SK-N-SH (cell line): ENCODE measurements at regions not wholly inside any gene's neighbourhood (a gene's known extent, or its start where the extent isn't known, plus 50 kb on each side); places are given as distances from the start of the nearest gene placed in this dataset.

ENCODE experiments used
- CTCF ChIA-PET: fragments of 300-600, 350-600 bp; formaldehyde crosslinking; extraction: SDS; loops from one replicate; lab custom pipeline; 2021; lab: Yijun Ruan, JAX
- POLR2A ChIA-PET: fragments of 350-600 bp; sonication (Branson Sonifier 250); formaldehyde crosslinking; extraction: SDS; loops from one replicate; lab custom pipeline; 2020; ENCODE audit warnings: antibody characterized with exemption, inconsistent platforms; lab: Yijun Ruan, JAX
- DNase-seq: peaks from one replicate; pipeline ENCODE4 v3.0.0; 2012
- H2AFZ ChIP-seq: fragments of 200-600 bp; sonication (generic); 2 replicates; pipeline ENCODE4 v1.8.1; 2016; ENCODE audit warnings: antibody characterized with exemption, mild to moderate bottlenecking, low read depth
- H3F3A ChIP-seq: fragments of 200-600 bp; sonication (generic); replicated peaks from 2 replicates; pipeline ENCODE3; 2016; ENCODE audit warnings: antibody characterized with exemption, mild to moderate bottlenecking; ENCODE audit not compliant: insufficient read depth
- H3K27ac ChIP-seq, 2 experiments: fragments of 200-500 bp in 1 of 2; fragments of 200-600 bp in 1 of 2; sonication (Bioruptor generic) in 1 of 2; sonication (generic), shearing (Covaris generic) in 1 of 2; 2 replicates each; pipeline versions ENCODE4 v1.5.1 to v1.6.1; 2014 to 2016; ENCODE audit warnings: low read depth in 2 of 2, inconsistent platforms in 1 of 2, low read length in 1 of 2, mild to moderate bottlenecking in 1 of 2, mixed read lengths in 1 of 2
- H3K27me3 ChIP-seq: fragments of 200-600 bp; sonication (generic), shearing (Covaris generic); 2 replicates; pipeline ENCODE4 v1.6.1; 2016; ENCODE audit warnings: mixed run types; ENCODE audit not compliant: insufficient read depth
- H3K36me3 ChIP-seq, 2 experiments: fragments of 200-500 bp in 1 of 2; fragments of 200-600 bp in 1 of 2; sonication (Bioruptor generic) in 1 of 2; sonication (generic) in 1 of 2; replicated peaks in 1 of 2; 2 replicates each; pipeline versions ENCODE3 to v1.5.1; 2014 to 2016; ENCODE audit warnings: low read length in 1 of 2, mild to moderate bottlenecking in 1 of 2; ENCODE audit not compliant: insufficient read depth in 2 of 2, control insufficient read depth in 1 of 2
- H3K4me1 ChIP-seq, 2 experiments: fragments of 200-500 bp in 1 of 2; fragments of 200-600 bp in 1 of 2; sonication (Bioruptor generic) in 1 of 2; sonication (generic), shearing (Covaris generic) in 1 of 2; 2 replicates each; pipeline versions ENCODE4 v1.5.1 to v1.6.1; 2014 to 2016; ENCODE audit warnings: low read depth in 1 of 2, low read length in 1 of 2, mixed run types in 1 of 2; ENCODE audit not compliant: insufficient read depth in 2 of 2, control insufficient read depth in 1 of 2
- H3K4me2 ChIP-seq: fragments of 200-600 bp; sonication (generic), shearing (Covaris generic); 2 replicates; pipeline ENCODE4 v1.6.1; 2017; ENCODE audit warnings: mixed run types
- H3K4me3 ChIP-seq, 2 experiments: fragments of 200-500 bp in 1 of 2; fragments of 200-600 bp in 1 of 2; sonication (Bioruptor generic) in 1 of 2; sonication (generic), shearing (Covaris generic) in 1 of 2; 2 replicates each; pipeline versions ENCODE4 v1.5.1 to v1.8.1; 2014 to 2016; ENCODE audit warnings: low read depth in 2 of 2, inconsistent platforms in 1 of 2, low read length in 1 of 2, mild to moderate bottlenecking in 1 of 2, mixed read lengths in 1 of 2, moderate library complexity in 1 of 2
- H3K79me2 ChIP-seq: fragments of 200-600 bp; sonication (generic); 2 replicates; pipeline ENCODE4 v1.8.1; 2017; ENCODE audit warnings: mild to moderate bottlenecking; ENCODE audit not compliant: insufficient read depth
- H3K9ac ChIP-seq: fragments of 200-600 bp; sonication (generic); 2 replicates; pipeline ENCODE4 v1.6.1; 2017; ENCODE audit warnings: mixed run types
- H3K9me2 ChIP-seq: fragments of 200-600 bp; sonication (generic); 2 replicates; pipeline ENCODE4 v1.6.1; 2017; ENCODE audit warnings: mixed run types
- H3K9me3 ChIP-seq: fragments of 200-600 bp; sonication (generic); 2 replicates; pipeline ENCODE4 v1.6.1; 2017; ENCODE audit warnings: mixed run types, mild to moderate bottlenecking, moderate library complexity
- H4K20me1 ChIP-seq: fragments of 200-600 bp; sonication (generic); 2 replicates; pipeline ENCODE4 v1.6.1; 2017; ENCODE audit warnings: mild to moderate bottlenecking, mixed run types; ENCODE audit not compliant: insufficient read depth
- CHD2 ChIP-seq: fragments of 150-350 bp; IDR thresholded peaks from 2 replicates; pipeline ENCODE4 v1.6.1; 2018; ENCODE audit warnings: low read length; ENCODE audit not compliant: partially characterized antibody
- CTCF ChIP-seq: fragments of 200-600 bp; sonication (generic); IDR thresholded peaks from 2 replicates; pipeline ENCODE4 v1.6.1; 2017; ENCODE audit warnings: antibody characterized with exemption, mild to moderate bottlenecking, moderate library complexity
- EP300 ChIP-seq, 2 experiments: IDR thresholded peaks; 2 replicates each; pipeline versions ENCODE4 v1.4.0 to v1.6.1; 2012; ENCODE audit warnings: borderline replicate concordance in 1 of 2, low read depth in 1 of 2, low read length in 1 of 2
- EZH2phosphoT487 ChIP-seq: fragments of 200-600 bp; sonication (generic); IDR thresholded peaks from 2 replicates; pipeline ENCODE4 v1.6.1; 2017; ENCODE audit warnings: low read depth, mixed run types, mild to moderate bottlenecking, antibody characterized with exemption, moderate library complexity, borderline replicate concordance
- GATA2 ChIP-seq: sonication (generic); formaldehyde crosslinking; IDR thresholded peaks from 2 replicates; pipeline ENCODE4 v1.5.0; 2020; ENCODE audit warnings: mild to moderate bottlenecking, missing genetic modification reagents
- JUND ChIP-seq: IDR thresholded peaks from 2 replicates; pipeline ENCODE4 v1.4.0; 2012
- MEF2A ChIP-seq: IDR thresholded peaks from 2 replicates; pipeline ENCODE4 v1.4.0; 2012; ENCODE audit warnings: low read depth, borderline replicate concordance
- NRF1 ChIP-seq: IDR thresholded peaks from 2 replicates; pipeline ENCODE4 v1.6.1; 2012; ENCODE audit warnings: low read depth, mild to moderate bottlenecking, low read length
- RAD21 ChIP-seq: IDR thresholded peaks from 2 replicates; pipeline ENCODE4 v1.6.1; 2012; ENCODE audit warnings: mild to moderate bottlenecking, low read length
- REST ChIP-seq: IDR thresholded peaks from 2 replicates; pipeline ENCODE4 v1.6.1; 2012; ENCODE audit warnings: mild to moderate bottlenecking, low read depth, low read length, moderate library complexity
- TCF12 ChIP-seq: IDR thresholded peaks from 2 replicates; pipeline ENCODE4 v1.4.0; 2012
- TEAD4 ChIP-seq: IDR thresholded peaks from 2 replicates; pipeline ENCODE4 v1.4.0; 2012; ENCODE audit warnings: mild to moderate bottlenecking, borderline replicate concordance; ENCODE audit not compliant: insufficient read depth
- USF1 ChIP-seq: IDR thresholded peaks from 2 replicates; pipeline ENCODE4 v1.4.0; 2012; ENCODE audit warnings: low read depth, borderline replicate concordance
- USF2 ChIP-seq: fragments of 150-350 bp; IDR thresholded peaks from 2 replicates; pipeline ENCODE4 v1.6.1; 2017; ENCODE audit warnings: antibody characterized with exemption, low read length, low read depth, borderline replicate concordance
- WGBS: methylation state at CpG from one replicate; pipeline ENCODE4 v1.1.6; 2017; ENCODE audit warnings: low lambda C conversion rate; 5-methylcytosine and 5-hydroxymethylcytosine counted together

GRCh38 chr6:109894181-109894580 is 83.9 kb upstream of the GPR6 start:
- ChIA-PET POLR2A (no interaction called here), CTCF (no interaction called here)
- 81% methylated on average over 5 of the region's 5 CpGs for WGBS

More at GRCh38 chr6:109894181-109894580, 83.9 kb upstream of the GPR6 start:
- no peaks in the 10 kb centered on the region; the same call in 1 of the 2 replicates for H3K27me3 ChIP-seq
- H3K79me2 ChIP-seq: no peaks in the 10 kb centered on the region
- no peak overlapping the region for H3K4me3 ChIP-seq
- H3K36me3 ChIP-seq: no peaks in the 10 kb centered on the region
- no peak overlapping the region for H3K27ac ChIP-seq
- H3K4me1 ChIP-seq: no peaks in the 10 kb centered on the region
- H3F3A ChIP-seq: no peaks in the 10 kb centered on the region
- H3K9me2 ChIP-seq: no peaks in the 10 kb centered on the region
- DNase-seq: no peak
- no peak overlapping the region for H3K9ac ChIP-seq
- H3K4me2 ChIP-seq: no peak overlapping the region
- H2AFZ ChIP-seq: no peak overlapping the region
- H3K9me3 ChIP-seq: no peaks in the 10 kb centered on the region
- H4K20me1 ChIP-seq: no peaks in the 10 kb centered on the region
- TF ChIP-seq TEAD4 (no peak), USF2 (no peak), TCF12 (no peak), NRF1 (no peak), RAD21 (no peak), CHD2 (no peak), REST (no peak), USF1 (no peak), GATA2 (CRISPR knock-in tag) (no peak), CTCF (no peak), JUND (no peak), EZH2phosphoT487 (no peak), EP300 (IDR thresholded peaks at IDR 0.05; ENCODE audit: borderline replicate concordance in 1 of 2, low read depth in 1 of 2, low read length in 1 of 2) (no peak), MEF2A (no peak)
